Epithelial cell of proximal tubule (primary cell): ENCODE measurements at regions not wholly inside any gene's neighbourhood (a gene's known extent, or its start where the extent isn't known, plus 50 kb on each side); places are given as distances from the start of the nearest gene placed in this dataset.
A peak's percentile ranks its signal among the peaks of the same experiment; 100 is the strongest.
"Not testable (repeated sequence)": the region's sequence is repeated elsewhere in the genome, so short reads cannot be mapped to it uniquely, and the experiment has no call there.

Source experiments
- DNase-seq: peaks from one replicate; pipeline ENCODE4 v3.0.0-alpha.2; 2011; ENCODE audit warnings: low read depth
- H3K4me3 ChIP-seq: 2 replicates; pipeline ENCODE4 v1.5.1; 2011; ENCODE audit warnings: low read depth, mild to moderate bottlenecking, low read length
- CTCF ChIP-seq: conservative IDR thresholded peaks from 2 replicates; pipeline ENCODE4 v1.5.1; 2012; ENCODE audit warnings: low read depth, mild to moderate bottlenecking, low read length

DNA sequence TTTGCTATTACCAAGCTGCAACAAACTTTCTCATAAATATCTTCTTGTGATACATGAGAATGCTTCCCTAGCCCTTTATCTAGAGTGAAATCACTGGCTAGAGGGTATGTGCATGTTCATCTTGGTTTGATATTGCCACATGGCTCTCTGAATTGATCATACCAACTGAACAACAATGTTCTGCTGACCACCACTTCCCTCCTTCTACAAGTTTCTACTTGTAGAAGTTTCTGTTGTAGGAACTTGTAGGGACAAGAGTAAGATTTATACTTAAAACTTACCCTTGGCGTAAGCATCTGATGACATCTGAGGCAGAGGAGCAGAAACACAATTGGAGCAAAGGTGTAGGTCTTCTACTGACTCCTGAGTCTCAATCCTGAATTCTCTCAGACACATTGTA is 86.3 kb upstream of the FAM13C start:
- H3K4me3 ChIP-seq = no peak overlapping the region
- DNase-seq = no peak
- no peak for TF ChIP-seq CTCF

- no peak overlapping the region for H3K4me3 ChIP-seq
- DNase-seq = no peak
- no peak for TF ChIP-seq CTCF
Observed at GRCh38 chr10:59435707-59436106, 73.4 kb upstream of the FAM13C start.

- no peak overlapping the region for H3K4me3 ChIP-seq
- TF ChIP-seq CTCF = no peak
- DNase-seq = peak; percentile 22
Observed at GRCh38 chr10:59434463-59435321, 72.3 kb upstream of the FAM13C start.

GRCh38 chr10:59433720-59434428 is 71.5 kb upstream of the FAM13C start:
- H3K4me3 ChIP-seq = no peak overlapping the region
- DNase-seq = no peak

GRCh38 chr10:59432207-59432900 is 70.0 kb upstream of the FAM13C start:
- no peak for TF ChIP-seq CTCF
- no peak overlapping the region for H3K4me3 ChIP-seq
- no peak for DNase-seq

More at GRCh38 chr10:59433720-59434428, 71.5 kb upstream of the FAM13C start:
- no peak for TF ChIP-seq CTCF

GRCh38 chr10:59413795-59414194 is 51.4 kb upstream of the FAM13C start:
- not testable (repeated sequence) for H3K4me3 ChIP-seq, DNase-seq
